CD14-positive monocyte (primary cell): ENCODE measurements at regions not wholly inside any gene's neighbourhood (a gene's known extent, or its start where the extent isn't known, plus 50 kb on each side); places are given as distances from the start of the nearest gene placed in this dataset.

Experiments
- DNase-seq, 3 donors: peaks; one replicate each; pipeline ENCODE4 v3.0.0-alpha.2; 2011 to 2022
- H2AFZ ChIP-seq: 2 replicates; pipeline ENCODE4 v1.6.0; 2012; ENCODE audit warnings: mild to moderate bottlenecking, low read depth, low read length, inconsistent platforms; ENCODE audit not compliant: insufficient read depth, poor library complexity, severe bottlenecking
- H3K27ac ChIP-seq, 2 donors: 1 replicate in 1 of 2; 2 replicates in 1 of 2; pipeline ENCODE4 v1.5.1; 2012 to 2013; ENCODE audit warnings: low read length in 2 of 2, control low read depth in 1 of 2, inconsistent platforms in 1 of 2, low read depth in 1 of 2, mild to moderate bottlenecking in 1 of 2
- H3K27me3 ChIP-seq, 2 donors: one replicate each; pipeline versions ENCODE4 v1.6.0 to v1.6.1; 2011 to 2013; ENCODE audit warnings: low read length in 2 of 2; ENCODE audit not compliant: control insufficient read depth in 2 of 2, insufficient read depth in 2 of 2
- H3K36me3 ChIP-seq, 2 donors: replicated peaks in 1 of 2; 1 replicate in 1 of 2; 2 replicates in 1 of 2; pipeline versions ENCODE4 v1.5.1 to v1.6.1; 2012 to 2013; ENCODE audit warnings: low read length in 2 of 2, control low read depth in 1 of 2, inconsistent platforms in 1 of 2, mild to moderate bottlenecking in 1 of 2; ENCODE audit not compliant: insufficient read depth in 2 of 2, control insufficient read depth in 1 of 2
- H3K4me1 ChIP-seq, 2 donors: 1 replicate in 1 of 2; 2 replicates in 1 of 2; pipeline versions ENCODE4 v1.5.1 to v1.6.1; 2012 to 2013; ENCODE audit warnings: low read length in 2 of 2, control low read depth in 1 of 2, inconsistent platforms in 1 of 2, mild to moderate bottlenecking in 1 of 2, moderate library complexity in 1 of 2; ENCODE audit not compliant: insufficient read depth in 2 of 2, control insufficient read depth in 1 of 2
- H3K4me2 ChIP-seq: replicated peaks from 2 replicates; pipeline ENCODE3; 2012; ENCODE audit warnings: low read length, moderate library complexity, mild to moderate bottlenecking; ENCODE audit not compliant: poor library complexity, severe bottlenecking; ENCODE audit errors: extremely low read depth
- H3K4me3 ChIP-seq, 3 experiments: fragments of 200-600 bp in 1 of 3; sonication (generic) in 1 of 3; replicated peaks in 1 of 3; 1 replicate in 2 of 3; 2 replicates in 1 of 3; pipeline ENCODE4 v1.5.1; 2011 to 2013; ENCODE audit warnings: low read length in 3 of 3, mild to moderate bottlenecking in 3 of 3, control low read depth in 2 of 3, low read depth in 2 of 3, inconsistent platforms in 1 of 3, moderate library complexity in 1 of 3
- H3K79me2 ChIP-seq: 2 replicates; pipeline ENCODE4 v1.6.0; 2012; ENCODE audit warnings: mild to moderate bottlenecking, control low read depth, inconsistent platforms, low read length, moderate library complexity; ENCODE audit not compliant: insufficient read depth
- H3K9ac ChIP-seq: 2 replicates; pipeline ENCODE4 v1.6.0; 2017; ENCODE audit warnings: low read length, mild to moderate bottlenecking; ENCODE audit not compliant: insufficient read depth, poor library complexity, severe bottlenecking
- H3K9me3 ChIP-seq, 2 donors: replicated peaks in 1 of 2; 1 replicate in 1 of 2; 2 replicates in 1 of 2; pipeline versions ENCODE4 v1.5.1 to v1.6.1; 2012 to 2013; ENCODE audit warnings: low read length in 2 of 2, control low read depth in 1 of 2; ENCODE audit not compliant: control insufficient read depth in 1 of 2, insufficient read depth in 1 of 2
- H4K20me1 ChIP-seq: 2 replicates; pipeline ENCODE4 v1.6.0; 2012; ENCODE audit warnings: mild to moderate bottlenecking, low read length, control low read depth, moderate library complexity; ENCODE audit not compliant: insufficient read depth
- H3K27ac Mint-ChIP-seq, 7 donors: one replicate each; pipeline ENCODE4 v1.8.0; 2020; ENCODE audit warnings: mild to moderate bottlenecking in 7 of 7, mixed read lengths in 7 of 7, moderate library complexity in 6 of 7, inconsistent platforms in 2 of 7
- H3K27me3 Mint-ChIP-seq, 3 donors: one replicate each; pipeline ENCODE4 v1.8.0; 2021 to 2022; ENCODE audit warnings: low read depth in 3 of 3, mild to moderate bottlenecking in 3 of 3, mixed read lengths in 3 of 3, moderate library complexity in 3 of 3, inconsistent platforms in 1 of 3
- H3K36me3 Mint-ChIP-seq, 2 donors: one replicate each; pipeline ENCODE4 v1.8.0; 2020; ENCODE audit warnings: mixed read lengths in 2 of 2, inconsistent platforms in 1 of 2, mild to moderate bottlenecking in 1 of 2
- H3K4me1 Mint-ChIP-seq: one replicate; pipeline ENCODE4 v1.8.0; 2020; ENCODE audit warnings: mild to moderate bottlenecking, mixed read lengths
- H3K4me3 Mint-ChIP-seq, 2 donors: one replicate each; pipeline ENCODE4 v1.8.0; 2020; ENCODE audit warnings: mild to moderate bottlenecking in 2 of 2, mixed read lengths in 2 of 2, moderate library complexity in 1 of 2
- H3K9me3 Mint-ChIP-seq, 7 donors: one replicate each; pipeline ENCODE4 v1.8.0; 2020 to 2022; ENCODE audit warnings: mixed read lengths in 7 of 7, mild to moderate bottlenecking in 6 of 7, moderate library complexity in 6 of 7, inconsistent platforms in 2 of 7
- CTCF ChIP-seq: fragments of 200-600 bp; IDR thresholded peaks from one replicate; pipeline ENCODE4 v1.8.0; 2022; ENCODE audit warnings: antibody characterized with exemption, mild to moderate bottlenecking
- WGBS: methylation state at CpG from one replicate; pipeline ENCODE4 v1.1.5; 2013; ENCODE audit warnings: missing lambda C conversion rate; ENCODE audit not compliant: insufficient coverage; 5-methylcytosine and 5-hydroxymethylcytosine counted together
- intact Hi-C, 2 donors: fragments of 100-400 bp; cut with micrococcal nuclease; formaldehyde crosslinking; loops; one replicate each; pipeline versions ENCODE4 v1.15.0 to v1.15.1; 2023

- Histone ChIP-seq H3K4me1 (no peaks in the 10 kb centered on the region), H3K36me3 (no peaks in the 10 kb centered on the region), H3K27me3 (no peaks in the 10 kb centered on the region), H4K20me1 (no peaks in the 10 kb centered on the region), H3K79me2 (no peaks in the 10 kb centered on the region), H3K9ac (no peak overlapping the region), H2AFZ (no peak overlapping the region), H3K4me2 (no peak overlapping the region), H3K4me3 (no peak overlapping the region), H3K9me3 (no peaks in the 10 kb centered on the region), H3K27ac (no peak overlapping the region)
- peaks cover 0 to 2% (median 0%) of the 10 kb centered on the region in 7 donors for H3K9me3 Mint-ChIP-seq
- intact Hi-C loops, result no loop called here
- H3K27me3 Mint-ChIP-seq, result peaks cover 0 to 8% (median 0%) of the 10 kb centered on the region in 3 donors
- H3K4me3 Mint-ChIP-seq, result no peak overlapping the region
- no CpG with 5 or more reads among the region's 2 CpGs for WGBS
- H3K27ac Mint-ChIP-seq, result no peak overlapping the region
- TF ChIP-seq CTCF, result no peak
- H3K36me3 Mint-ChIP-seq, result no peaks in the 10 kb centered on the region
- DNase-seq, result no peak
- H3K4me1 Mint-ChIP-seq, result no peaks in the 10 kb centered on the region
Measured at GRCh38 chrX:20330545-20330944, 63.8 kb upstream of the RPS6KA3 start.

- Histone ChIP-seq H3K9me3 (no peaks in the 10 kb centered on the region), H3K27ac (no peak overlapping the region), H2AFZ (no peak overlapping the region), H3K4me3 (no peak overlapping the region), H3K36me3 (no peaks in the 10 kb centered on the region), H4K20me1 (no peaks in the 10 kb centered on the region), H3K27me3 (no peaks in the 10 kb centered on the region), H3K79me2 (no peaks in the 10 kb centered on the region), H3K9ac (no peak overlapping the region), H3K4me2 (no peak overlapping the region), H3K4me1 (no peaks in the 10 kb centered on the region)
- Mint-ChIP-seq H3K27me3 (peaks cover 0 to 8% (median 1%) of the 10 kb centered on the region in 3 donors), H3K36me3 (no peaks in the 10 kb centered on the region), H3K4me1 (no peaks in the 10 kb centered on the region), H3K27ac (no peak overlapping the region), H3K9me3 (peaks cover 0 to 2% (median 0%) of the 10 kb centered on the region in 7 donors), H3K4me3 (no peak overlapping the region)
- intact Hi-C loops, result no loop called here
- DNase-seq, result no peak
- WGBS, result no CpG with 5 or more reads among the region's 3 CpGs
- no peak for TF ChIP-seq CTCF
Measured at GRCh38 chrX:20329435-20329834, 62.7 kb upstream of the RPS6KA3 start.
